Neural crest cell (in vitro differentiated cells): ENCODE measurements at regions not wholly inside any gene's neighbourhood (a gene's known extent, or its start where the extent isn't known, plus 50 kb on each side); places are given as distances from the start of the nearest gene placed in this dataset.

ENCODE experiments used
- DNase-seq: peaks from one replicate; pipeline ENCODE4 v3.0.0; 2021; ENCODE audit warnings: low read depth, mixed read lengths, low spot score
- H3K27ac Mint-ChIP-seq: one replicate; pipeline ENCODE4 v1.8.0; 2021; ENCODE audit warnings: mild to moderate bottlenecking, mixed read lengths; ENCODE audit not compliant: unreplicated experiment
- H3K27me3 Mint-ChIP-seq: 2 replicates; pipeline ENCODE4 v1.8.0; 2021; ENCODE audit warnings: low read depth, mild to moderate bottlenecking, mixed read lengths
- H3K36me3 Mint-ChIP-seq: 2 replicates; pipeline ENCODE4 v1.8.0; 2021; ENCODE audit warnings: low read depth, mild to moderate bottlenecking, mixed read lengths
- H3K4me1 Mint-ChIP-seq: 2 replicates; pipeline ENCODE4 v1.8.0; 2021; ENCODE audit warnings: mixed read lengths
- H3K4me3 Mint-ChIP-seq: one replicate; pipeline ENCODE4 v1.8.0; 2021; ENCODE audit warnings: mild to moderate bottlenecking, mixed read lengths
- H3K9me3 Mint-ChIP-seq: 2 replicates; pipeline ENCODE4 v1.8.0; 2021; ENCODE audit warnings: mixed read lengths
- TF ChIP-seq, protein P1 (sequence below): fragments of 200-600 bp; sonication (generic); conservative IDR thresholded peaks from 2 replicates; pipeline ENCODE4 v1.5.0; 2021; ENCODE audit warnings: antibody characterized with exemption, mild to moderate bottlenecking

DNA sequence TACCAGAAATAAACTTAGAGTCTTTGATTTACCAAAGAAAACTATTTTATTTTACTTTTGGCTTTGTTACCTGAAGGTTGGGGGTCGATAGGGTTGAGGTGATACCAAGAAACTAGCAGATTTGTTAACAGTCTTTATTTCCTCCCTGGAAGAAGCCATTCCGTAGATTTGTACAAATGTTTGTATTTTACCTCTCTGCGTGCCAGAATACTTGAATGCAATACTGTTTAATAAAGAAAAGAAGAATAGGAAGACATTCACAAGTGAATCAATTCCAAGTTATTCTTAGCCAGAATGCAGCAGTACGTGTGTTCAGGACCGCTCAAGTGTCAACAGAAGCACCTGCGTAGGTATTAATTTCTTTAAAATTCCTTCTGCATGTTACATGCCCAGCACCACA, 260.3 kb upstream of the TENM3 start:
- no peaks in the 10 kb centered on the region for H3K4me1 Mint-ChIP-seq
- H3K36me3 Mint-ChIP-seq, result no peaks in the 10 kb centered on the region
- DNase-seq, result no peak
- no peaks in the 10 kb centered on the region for H3K27me3 Mint-ChIP-seq
- TF ChIP-seq, protein P1, sequence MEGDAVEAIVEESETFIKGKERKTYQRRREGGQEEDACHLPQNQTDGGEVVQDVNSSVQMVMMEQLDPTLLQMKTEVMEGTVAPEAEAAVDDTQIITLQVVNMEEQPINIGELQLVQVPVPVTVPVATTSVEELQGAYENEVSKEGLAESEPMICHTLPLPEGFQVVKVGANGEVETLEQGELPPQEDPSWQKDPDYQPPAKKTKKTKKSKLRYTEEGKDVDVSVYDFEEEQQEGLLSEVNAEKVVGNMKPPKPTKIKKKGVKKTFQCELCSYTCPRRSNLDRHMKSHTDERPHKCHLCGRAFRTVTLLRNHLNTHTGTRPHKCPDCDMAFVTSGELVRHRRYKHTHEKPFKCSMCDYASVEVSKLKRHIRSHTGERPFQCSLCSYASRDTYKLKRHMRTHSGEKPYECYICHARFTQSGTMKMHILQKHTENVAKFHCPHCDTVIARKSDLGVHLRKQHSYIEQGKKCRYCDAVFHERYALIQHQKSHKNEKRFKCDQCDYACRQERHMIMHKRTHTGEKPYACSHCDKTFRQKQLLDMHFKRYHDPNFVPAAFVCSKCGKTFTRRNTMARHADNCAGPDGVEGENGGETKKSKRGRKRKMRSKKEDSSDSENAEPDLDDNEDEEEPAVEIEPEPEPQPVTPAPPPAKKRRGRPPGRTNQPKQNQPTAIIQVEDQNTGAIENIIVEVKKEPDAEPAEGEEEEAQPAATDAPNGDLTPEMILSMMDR, result no peak
- H3K4me3 Mint-ChIP-seq, result no peak overlapping the region
- H3K27ac Mint-ChIP-seq, result no peak overlapping the region
- no peaks in the 10 kb centered on the region for H3K9me3 Mint-ChIP-seq

DNA sequence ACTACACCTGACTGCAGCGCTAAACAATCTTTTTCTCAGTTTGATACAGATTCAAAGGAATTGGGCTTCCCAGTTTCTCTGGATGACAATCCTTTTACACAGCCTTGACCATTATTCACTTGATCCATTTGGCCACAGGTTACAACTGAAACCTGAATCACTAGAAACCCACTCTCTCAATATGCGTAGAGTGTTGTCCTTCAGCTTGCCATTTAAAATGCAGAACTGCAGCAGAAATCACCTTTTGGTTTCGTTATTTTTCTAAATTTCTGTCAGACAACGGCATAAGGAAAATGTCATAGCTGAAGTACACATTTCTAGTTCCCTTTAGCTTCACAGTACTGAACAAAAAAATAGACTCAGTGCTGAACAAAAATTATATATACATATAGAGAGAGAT, 255.8 kb upstream of the TENM3 start:
- Mint-ChIP-seq H3K4me1 (no peaks in the 10 kb centered on the region), H3K9me3 (no peaks in the 10 kb centered on the region), H3K27me3 (no peaks in the 10 kb centered on the region), H3K36me3 (no peaks in the 10 kb centered on the region), H3K4me3 (no peak overlapping the region), H3K27ac (no peak overlapping the region)
- TF ChIP-seq, protein P1, result no peak
- no peak for DNase-seq

DNA sequence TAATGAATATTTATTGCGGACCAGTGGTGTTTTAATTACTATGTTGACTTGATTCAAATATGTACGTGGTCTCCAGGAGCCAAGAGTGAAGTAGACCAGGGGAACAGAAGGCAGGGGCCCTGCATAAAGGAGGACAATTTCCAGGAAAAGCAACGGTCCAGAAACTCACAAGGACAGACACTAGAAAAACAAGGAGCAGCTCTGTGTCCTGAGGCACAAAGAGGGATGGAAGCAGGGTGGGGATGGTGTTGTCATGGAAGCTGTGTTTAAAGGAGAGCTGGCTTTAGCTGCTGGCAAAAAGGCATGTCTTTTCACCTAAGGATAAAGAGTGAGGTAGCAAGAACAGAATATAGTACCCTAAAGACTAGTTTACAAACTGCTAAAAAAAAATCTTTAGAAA, 254.1 kb upstream of the TENM3 start:
- TF ChIP-seq, protein P1, result no peak
- Mint-ChIP-seq H3K9me3 (no peaks in the 10 kb centered on the region), H3K36me3 (no peaks in the 10 kb centered on the region), H3K4me1 (no peaks in the 10 kb centered on the region), H3K27ac (no peak overlapping the region), H3K4me3 (no peak overlapping the region), H3K27me3 (no peaks in the 10 kb centered on the region)
- DNase-seq, result no peak

DNA sequence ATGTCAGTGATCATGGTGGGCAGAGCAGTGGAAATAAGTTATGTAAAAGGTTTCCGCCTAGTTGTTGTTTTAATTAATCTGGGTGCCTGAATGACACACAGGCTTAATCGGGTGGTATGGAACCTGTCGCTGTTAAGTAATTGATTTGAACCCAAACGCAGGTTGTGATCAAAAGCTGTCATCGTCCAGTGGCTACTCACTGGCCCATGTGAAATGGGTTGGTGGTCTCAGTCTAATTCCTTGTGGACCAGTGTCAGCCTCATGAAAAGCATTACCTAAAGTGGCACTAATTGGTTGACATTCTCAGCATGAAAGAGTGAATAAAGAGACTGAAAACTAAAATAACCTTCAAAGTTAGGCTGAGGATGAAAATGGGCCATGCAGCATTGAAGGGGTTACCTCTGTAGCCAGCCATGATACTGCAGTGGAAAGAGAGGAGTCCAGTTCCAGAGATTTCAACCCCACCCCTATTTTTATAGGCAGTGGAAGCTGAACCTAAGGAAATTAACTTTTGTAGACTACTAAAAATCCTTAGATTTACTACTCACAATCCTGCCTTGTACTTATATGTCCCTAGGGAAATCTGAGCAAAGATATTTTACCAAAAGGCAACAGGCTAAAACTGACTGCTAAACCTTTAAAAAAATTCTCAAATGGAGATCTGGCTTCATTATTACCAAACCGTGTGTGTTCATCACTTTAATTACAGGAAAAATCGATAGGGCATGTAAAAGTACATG, 251.7 kb upstream of the TENM3 start:
- Mint-ChIP-seq H3K9me3 (no peaks in the 10 kb centered on the region), H3K4me3 (no peak overlapping the region), H3K4me1 (no peaks in the 10 kb centered on the region), H3K27me3 (no peaks in the 10 kb centered on the region), H3K36me3 (no peaks in the 10 kb centered on the region), H3K27ac (no peak overlapping the region)
- no peak for DNase-seq
- TF ChIP-seq, protein P1, result no peak

DNA sequence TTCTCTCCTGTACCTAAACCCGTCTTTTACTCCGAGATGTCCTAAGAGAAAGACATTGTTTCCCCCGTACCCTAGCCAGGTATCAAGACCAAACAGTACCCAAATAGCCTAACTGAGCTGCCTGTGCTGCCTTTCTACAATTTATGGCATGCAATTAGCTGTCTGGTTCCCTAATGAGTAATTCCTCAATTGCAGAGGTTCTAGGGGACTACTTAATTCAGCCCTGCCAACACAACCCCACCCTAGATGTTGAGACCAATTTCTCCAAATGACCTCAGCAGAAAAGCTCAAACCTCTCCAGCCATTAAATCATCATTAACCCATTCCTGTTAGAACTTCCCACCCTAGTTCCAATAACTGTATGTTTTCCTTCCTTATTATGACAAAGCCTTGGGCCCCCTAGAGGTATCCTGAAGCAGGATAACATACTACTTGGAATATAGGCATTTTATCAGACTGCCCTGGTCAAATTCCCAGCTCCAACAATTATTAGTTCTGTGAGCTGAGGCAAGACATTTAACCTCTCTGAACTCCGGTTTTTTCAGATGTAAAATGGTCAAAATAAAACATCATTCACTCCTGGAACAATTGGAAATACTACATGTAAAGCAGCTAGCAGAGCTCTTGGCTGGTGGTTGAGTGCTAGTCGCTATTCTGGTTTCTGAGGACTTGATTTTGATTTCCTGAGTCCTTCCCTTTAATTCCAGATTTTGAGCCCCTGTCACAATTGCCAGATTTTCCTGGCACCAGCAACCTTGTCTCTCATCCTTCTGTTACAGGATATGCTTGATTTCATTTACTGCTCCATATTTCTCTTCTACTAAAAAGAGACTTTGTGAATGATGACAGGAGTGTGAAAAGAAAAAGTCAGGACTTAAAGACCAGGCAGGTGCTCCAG, 244.6 kb upstream of the TENM3 start:
- Mint-ChIP-seq H3K27me3 (no peaks in the 10 kb centered on the region), H3K4me3 (no peak overlapping the region), H3K27ac (no peak overlapping the region), H3K4me1 (no peaks in the 10 kb centered on the region), H3K36me3 (no peaks in the 10 kb centered on the region), H3K9me3 (no peaks in the 10 kb centered on the region)
- no peak for DNase-seq
- TF ChIP-seq, protein P1, result no peak
